Fibroblast of peridontal ligament (primary cell): ENCODE measurements at regions not wholly inside any gene's neighbourhood (a gene's known extent, or its start where the extent isn't known, plus 50 kb on each side); places are given as distances from the start of the nearest gene placed in this dataset.

Source experiments
- DNase-seq: peaks from one replicate; pipeline ENCODE4 v3.0.0-alpha.2; 2010; ENCODE audit errors: extremely low read depth

GRCh38 chr1:62981434-62981833, 197.5 kb downstream of the ATG4C start:
- no peak for DNase-seq

GRCh38 chr1:62988867-62989266, 204.9 kb downstream of the ATG4C start:
- no peak for DNase-seq

- no peak for DNase-seq
These were observed 205.6 kb downstream of the ATG4C start for GRCh38 chr1:62989497-62989896.

- DNase-seq: no peak
These were observed 207.2 kb downstream of the ATG4C start for GRCh38 chr1:62991152-62991551.

GRCh38 chr1:62993844-62994243, 209.9 kb downstream of the ATG4C start:
- no peak for DNase-seq

GRCh38 chr1:62995173-62995572, 211.2 kb downstream of the ATG4C start:
- DNase-seq: no peak

GRCh38 chr1:62997884-62998283, 214.0 kb downstream of the ATG4C start:
- DNase-seq: no peak

GRCh38 chr1:62998845-62999649, 215.1 kb downstream of the ATG4C start:
- no peak for DNase-seq

GRCh38 chr1:63000508-63000907, 216.6 kb downstream of the ATG4C start:
- DNase-seq: no peak

- DNase-seq: peak; percentile 40
These were observed 220.9 kb downstream of the ATG4C start for GRCh38 chr1:63004868-63005267.

GRCh38 chr1:63005812-63006211, 221.9 kb downstream of the ATG4C start:
- DNase-seq: no peak

- DNase-seq: no peak
These were observed 225.5 kb downstream of the ATG4C start for GRCh38 chr1:63009421-63009820.

GRCh38 chr1:63010913-63011660, 227.2 kb downstream of the ATG4C start:
- no peak for DNase-seq

GRCh38 chr1:63012339-63012738, 228.4 kb downstream of the ATG4C start:
- no peak for DNase-seq

- no peak for DNase-seq
These were observed 230.3 kb downstream of the ATG4C start for GRCh38 chr1:63014267-63014666.

GRCh38 chr1:63022319-63022718, 238.4 kb downstream of the ATG4C start:
- no peak for DNase-seq

GRCh38 chr1:63023171-63023570, 239.2 kb downstream of the ATG4C start:
- DNase-seq: no peak

- no peak for DNase-seq
These were observed 239.7 kb downstream of the ATG4C start for GRCh38 chr1:63023637-63024036.

- DNase-seq: no peak
These were observed 240.2 kb downstream of the ATG4C start for GRCh38 chr1:63024132-63024531.

- DNase-seq: no peak
These were observed 243.2 kb downstream of the ATG4C start for GRCh38 chr1:63027176-63027575.

GRCh38 chr1:63032171-63032570, 248.2 kb downstream of the ATG4C start:
- no peak for DNase-seq

- no peak for DNase-seq
These were observed 249.3 kb downstream of the ATG4C start for GRCh38 chr1:63033211-63033610.

- no peak for DNase-seq
These were observed 250.3 kb downstream of the ATG4C start for GRCh38 chr1:63034256-63034655.
